H1 (cell line): ENCODE measurements at regions not wholly inside any gene's neighbourhood (a gene's known extent, or its start where the extent isn't known, plus 50 kb on each side); places are given as distances from the start of the nearest gene placed in this dataset.

ENCODE experiments used
- ATF2 ChIP-seq: IDR thresholded peaks from 2 replicates; pipeline ENCODE4 v1.6.1; 2012; ENCODE audit warnings: low read length, inconsistent platforms
- CBX5 ChIP-seq: fragments of 300-800, 300-1000 bp; sonication (generic); IDR thresholded peaks from 2 replicates; pipeline ENCODE4 v1.7.1; 2016; ENCODE audit warnings: antibody characterized with exemption, low read length, low read depth
- CHD7 ChIP-seq: fragments of 300-600 bp; sonication (generic); IDR thresholded peaks from 2 replicates; pipeline ENCODE4 v1.7.1; 2012; ENCODE audit warnings: low read length, moderate library complexity, mild to moderate bottlenecking, inconsistent platforms; ENCODE audit not compliant: insufficient replicate concordance
- CREB1 ChIP-seq: IDR thresholded peaks from 2 replicates; pipeline ENCODE4 v1.6.1; 2012; ENCODE audit warnings: inconsistent platforms
- CTBP2 ChIP-seq: IDR thresholded peaks from 2 replicates; pipeline ENCODE4 v1.7.0; 2011; ENCODE audit warnings: borderline replicate concordance, mild to moderate bottlenecking, moderate library complexity, mixed read lengths, low read length; ENCODE audit not compliant: insufficient read depth, insufficient read length
- MAFK ChIP-seq: IDR thresholded peaks from 2 replicates; pipeline ENCODE4 v1.6.1; 2012; ENCODE audit warnings: low read depth, mild to moderate bottlenecking, improper control_type of control experiment, low read length
- PHF8 ChIP-seq: fragments of 200-600 bp; sonication (generic); conservative IDR thresholded peaks from 2 replicates; pipeline ENCODE4 v1.7.1; 2012; ENCODE audit warnings: low read depth, mild to moderate bottlenecking, inconsistent platforms, low read length, moderate library complexity
- SP4 ChIP-seq: IDR thresholded peaks from 2 replicates; pipeline ENCODE4 v1.6.1; 2012; ENCODE audit warnings: low read length, inconsistent platforms
- YY1 ChIP-seq: IDR thresholded peaks from 2 replicates; pipeline ENCODE4 v1.6.1; 2011; ENCODE audit warnings: low read depth, mild to moderate bottlenecking, low read length
- TF ChIP-seq, protein P1 (sequence below): IDR thresholded peaks from 2 replicates; pipeline ENCODE4 v1.6.1; 2011; ENCODE audit warnings: low read depth, mild to moderate bottlenecking, low read length; ENCODE audit not compliant: insufficient read depth

DNA sequence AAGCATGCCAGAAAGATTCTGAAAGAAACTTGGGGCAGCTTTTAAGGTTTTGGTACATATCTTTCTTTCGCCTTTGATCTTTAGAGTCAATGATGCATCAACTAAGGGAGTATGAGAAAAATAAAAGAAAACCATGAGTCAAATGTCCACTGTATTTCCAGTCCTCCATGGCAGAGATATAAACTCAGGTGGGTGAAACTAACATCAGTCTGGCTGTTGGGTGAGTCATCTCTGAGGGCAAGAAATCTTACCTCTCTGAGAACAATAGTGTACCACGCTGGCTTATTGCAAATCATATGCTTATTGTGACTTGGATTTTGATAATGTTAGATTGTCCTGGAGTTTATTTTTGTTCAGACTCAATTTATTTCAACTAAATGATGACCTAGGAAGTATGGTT lies 521.0 kb downstream of the PLCL1 start (continued):
- TF ChIP-seq CHD7 (no peak), MAFK (no peak), PHF8 (no peak), YY1 (no peak), CBX5 (no peak), SP4 (no peak), CREB1 (no peak), ATF2 (no peak), CTBP2 (no peak)
- TF ChIP-seq, protein P1, sequence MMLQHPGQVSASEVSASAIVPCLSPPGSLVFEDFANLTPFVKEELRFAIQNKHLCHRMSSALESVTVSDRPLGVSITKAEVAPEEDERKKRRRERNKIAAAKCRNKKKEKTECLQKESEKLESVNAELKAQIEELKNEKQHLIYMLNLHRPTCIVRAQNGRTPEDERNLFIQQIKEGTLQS = no peak
